Stimulated activated naive CD8-positive, alpha-beta T cell treated with anti-CD3 and anti-CD28 coated beads, Interleukin-15, amount 100 ng/mL, for 72 hours (primary cell): ENCODE measurements at regions not wholly inside any gene's neighbourhood (a gene's known extent, or its start where the extent isn't known, plus 50 kb on each side); places are given as distances from the start of the nearest gene placed in this dataset.

Experiments used
- ATAC-seq: fragments of 150-1000 bp; cut with Tn5 transposase; 2 replicates; pipeline ENCODE4 v1.10.0; 2021; ENCODE audit warnings: mild to moderate bottlenecking, moderate library complexity
- DNase-seq, 2 donors: peaks; one replicate each; pipeline ENCODE4 v3.0.0; 2021 to 2022
- H3K27ac Mint-ChIP-seq, 2 donors: one replicate each; pipeline ENCODE4 v1.8.0; 2022; ENCODE audit warnings: mild to moderate bottlenecking in 2 of 2, mixed read lengths in 2 of 2, moderate library complexity in 2 of 2
- H3K27me3 Mint-ChIP-seq: one replicate; pipeline ENCODE4 v1.8.0; 2022; ENCODE audit warnings: mixed read lengths
- H3K4me1 Mint-ChIP-seq: one replicate; pipeline ENCODE4 v1.8.0; 2022; ENCODE audit warnings: mild to moderate bottlenecking, mixed read lengths
- H3K4me3 Mint-ChIP-seq, 2 donors: one replicate each; pipeline ENCODE4 v1.8.0; 2022; ENCODE audit warnings: mild to moderate bottlenecking in 2 of 2, mixed read lengths in 2 of 2, moderate library complexity in 1 of 2
- H3K9me3 Mint-ChIP-seq, 2 donors: one replicate each; pipeline ENCODE4 v1.8.0; 2022; ENCODE audit warnings: mixed read lengths in 2 of 2

GRCh38 chr18:78853341-78853740 is 126.3 kb upstream of the SALL3 start:
- H3K27ac Mint-ChIP-seq, result no peak overlapping the region
- no peak for DNase-seq
- peaks cover 18% of the 10 kb centered on the region for H3K27me3 Mint-ChIP-seq
- no peaks in the 10 kb centered on the region for H3K4me1 Mint-ChIP-seq
- no peak for ATAC-seq
- H3K9me3 Mint-ChIP-seq, result peaks cover 25 to 40% of the 10 kb centered on the region in 2 donors
- no peak overlapping the region for H3K4me3 Mint-ChIP-seq

DNA sequence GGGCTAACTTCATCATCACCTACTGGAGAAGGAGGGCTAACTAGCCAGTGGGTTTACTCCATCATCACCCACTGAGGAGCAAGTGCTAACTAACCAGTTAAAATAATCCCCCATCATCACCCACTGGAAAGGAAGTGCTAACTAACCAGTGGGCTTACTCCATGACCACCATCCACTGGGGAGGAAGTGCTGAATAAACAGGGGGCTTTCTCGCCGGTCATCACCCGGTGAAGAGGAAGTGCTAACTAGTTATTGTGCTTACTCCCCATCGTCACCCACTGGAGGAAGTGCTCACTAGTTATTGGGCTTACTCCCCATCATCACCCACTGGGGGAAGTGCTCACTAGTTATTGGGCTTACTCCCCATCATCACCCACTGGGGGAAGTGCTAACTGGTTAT is 124.4 kb upstream of the SALL3 start:
- ATAC-seq, result no peak
- H3K27ac Mint-ChIP-seq, result no peak overlapping the region
- H3K4me1 Mint-ChIP-seq, result no peaks in the 10 kb centered on the region
- DNase-seq, result no peak
- peaks cover 17 to 27% of the 10 kb centered on the region in 2 donors for H3K9me3 Mint-ChIP-seq
- H3K27me3 Mint-ChIP-seq, result peaks cover 19% of the 10 kb centered on the region
- H3K4me3 Mint-ChIP-seq, result no peak overlapping the region

- Mint-ChIP-seq H3K4me3 (no peak overlapping the region), H3K27ac (no peak overlapping the region), H3K4me1 (no peaks in the 10 kb centered on the region), H3K9me3 (peaks cover 9 to 21% of the 10 kb centered on the region in 2 donors), H3K27me3 (peaks cover 31% of the 10 kb centered on the region)
- ATAC-seq (no peak), DNase-seq (no peak)
Measured at GRCh38 chr18:78856569-78857313, 122.9 kb upstream of the SALL3 start.

DNA sequence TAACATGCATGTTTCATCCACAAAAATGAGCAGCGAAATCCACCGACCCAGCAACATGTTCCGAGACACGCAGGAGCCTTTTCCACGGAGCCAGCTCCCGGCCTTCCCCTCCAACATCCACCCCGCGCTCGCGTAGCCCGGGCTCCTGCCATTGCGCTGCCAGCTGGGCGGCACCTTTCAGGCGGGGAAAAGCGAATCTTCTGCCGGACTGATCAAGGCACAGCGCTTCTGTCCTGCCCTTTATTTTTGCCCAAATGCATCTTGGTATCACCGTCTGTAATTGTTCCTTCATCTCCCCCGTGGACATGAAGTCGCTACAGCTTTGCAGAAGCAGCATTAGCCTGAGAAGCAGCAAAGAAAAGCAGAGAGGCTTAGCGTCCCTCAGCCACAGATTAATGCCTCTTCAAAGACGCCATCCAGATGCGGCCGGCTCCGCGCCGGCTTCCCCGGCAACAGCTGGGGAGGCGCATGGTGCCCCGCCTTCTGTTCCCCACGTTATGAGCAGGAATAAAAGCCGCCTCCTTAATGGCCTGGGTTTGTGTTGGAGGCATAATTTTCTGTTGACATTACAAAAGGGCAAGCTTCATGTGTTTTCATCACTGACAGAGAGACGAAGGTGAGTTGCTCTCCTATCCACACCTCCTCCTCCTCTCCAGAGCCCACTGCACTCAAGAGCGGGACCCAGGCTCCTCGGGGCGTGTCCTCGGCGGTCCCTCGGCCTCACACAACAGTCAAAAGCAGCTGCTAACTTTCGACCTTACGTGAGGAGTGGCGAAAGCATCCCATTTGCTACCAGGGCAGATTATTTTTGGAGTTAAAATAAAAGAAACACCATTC is 122.1 kb upstream of the SALL3 start:
- DNase-seq (no peak), ATAC-seq (no peak)
- Mint-ChIP-seq H3K4me1 (no peaks in the 10 kb centered on the region), H3K4me3 (no peak overlapping the region), H3K9me3 (peaks cover 5 to 14% of the 10 kb centered on the region in 2 donors), H3K27me3 (peaks cover 38% of the 10 kb centered on the region), H3K27ac (no peak overlapping the region)

GRCh38 chr18:78859686-78860085 is 119.9 kb upstream of the SALL3 start:
- Mint-ChIP-seq H3K4me3 (no peak overlapping the region), H3K4me1 (no peaks in the 10 kb centered on the region), H3K9me3 (peaks cover 0 to 3% of the 10 kb centered on the region in 2 donors), H3K27me3 (peaks cover 46% of the 10 kb centered on the region), H3K27ac (no peak overlapping the region)
- DNase-seq, result no peak
- ATAC-seq, result no peak

DNA sequence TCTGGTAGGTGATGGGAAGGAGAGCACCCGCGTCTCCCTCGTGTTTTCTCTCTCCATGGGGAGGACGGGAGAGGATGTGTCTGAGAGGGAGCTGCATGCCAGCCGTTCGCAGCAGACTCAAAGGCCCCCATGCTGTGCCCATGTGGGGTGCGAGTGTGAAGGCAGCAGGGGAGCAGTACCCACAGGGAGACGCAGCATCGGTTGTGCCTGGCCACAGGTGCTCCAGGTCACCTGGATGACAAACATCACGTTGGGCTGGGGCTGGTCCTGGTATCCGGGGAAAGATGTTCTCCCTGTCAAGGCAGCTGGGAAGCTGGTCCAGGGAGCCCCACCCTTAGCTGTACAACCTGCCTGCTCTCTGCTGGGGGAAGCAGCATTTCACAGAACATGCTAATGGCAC is 119.5 kb upstream of the SALL3 start:
- H3K4me3 Mint-ChIP-seq, result no peak overlapping the region
- H3K27me3 Mint-ChIP-seq, result peaks cover 46% of the 10 kb centered on the region
- ATAC-seq, result no peak
- no peaks in the 10 kb centered on the region for H3K9me3 Mint-ChIP-seq
- DNase-seq, result no peak
- no peak overlapping the region for H3K27ac Mint-ChIP-seq
- no peaks in the 10 kb centered on the region for H3K4me1 Mint-ChIP-seq

DNA sequence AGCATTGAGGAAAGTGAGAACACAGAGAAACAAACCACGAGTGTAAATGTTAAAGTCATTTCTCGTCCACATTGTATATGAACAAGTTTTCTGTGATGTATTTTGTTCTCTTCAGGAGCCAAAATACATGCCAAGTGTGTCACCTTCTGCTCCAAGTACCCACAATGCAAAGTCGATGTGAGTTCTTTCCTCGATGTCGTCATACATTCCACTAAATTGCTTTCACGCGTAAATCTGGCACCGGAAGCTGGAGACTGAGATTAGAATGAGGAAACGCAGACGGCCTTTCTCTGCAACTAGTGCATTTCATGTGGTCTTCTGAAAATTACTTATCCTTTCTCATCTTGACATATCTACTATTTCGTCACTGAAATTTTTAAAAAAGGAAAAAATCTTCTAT is 118.5 kb upstream of the SALL3 start:
- Mint-ChIP-seq H3K27ac (no peak overlapping the region), H3K4me1 (no peaks in the 10 kb centered on the region), H3K9me3 (no peaks in the 10 kb centered on the region), H3K4me3 (no peak overlapping the region), H3K27me3 (peaks cover 46% of the 10 kb centered on the region)
- ATAC-seq (no peak), DNase-seq (no peak)

- Mint-ChIP-seq H3K9me3 (no peaks in the 10 kb centered on the region), H3K4me3 (no peak overlapping the region), H3K4me1 (no peaks in the 10 kb centered on the region), H3K27ac (no peak overlapping the region), H3K27me3 (peaks cover 46% of the 10 kb centered on the region)
- no peak for DNase-seq
- ATAC-seq, result no peak
Measured at GRCh38 chr18:78861706-78862105, 117.9 kb upstream of the SALL3 start.

DNA sequence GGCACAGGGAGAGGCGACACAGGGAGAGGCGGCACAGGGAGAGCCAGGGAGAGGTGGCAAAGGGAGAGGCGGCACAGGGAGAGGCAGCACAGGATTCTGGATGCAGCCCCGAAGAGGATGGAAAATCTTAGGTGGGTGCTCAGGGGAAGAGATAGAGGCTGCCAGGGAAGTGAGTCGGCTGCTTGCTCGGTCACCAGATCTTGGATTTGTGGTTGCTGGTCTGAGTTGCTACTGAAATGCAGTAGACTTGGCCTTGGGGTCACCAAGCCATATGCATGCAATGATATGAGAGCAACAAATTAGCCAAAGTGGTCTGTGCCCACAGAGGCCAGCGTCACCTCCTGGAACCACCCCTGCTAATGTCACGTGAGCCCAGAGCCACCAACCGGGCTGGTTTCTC is 117.2 kb upstream of the SALL3 start:
- Mint-ChIP-seq H3K27me3 (peaks cover 45% of the 10 kb centered on the region), H3K27ac (no peak overlapping the region)

GRCh38 chr18:78865056-78865598 is 114.5 kb upstream of the SALL3 start:
- Mint-ChIP-seq H3K27me3 (peaks cover 36% of the 10 kb centered on the region), H3K27ac (no peak overlapping the region), H3K4me1 (no peaks in the 10 kb centered on the region), H3K9me3 (no peaks in the 10 kb centered on the region), H3K4me3 (no peak overlapping the region)
- ATAC-seq, result no peak
- DNase-seq, result no peak

More for the DNA sequence above, 117.2 kb upstream of the SALL3 start:
- Mint-ChIP-seq H3K4me3 (no peak overlapping the region), H3K9me3 (no peaks in the 10 kb centered on the region), H3K4me1 (no peaks in the 10 kb centered on the region)
- ATAC-seq, result no peak
- no peak for DNase-seq

- no peak for DNase-seq
- H3K27me3 Mint-ChIP-seq, result peaks cover 28% of the 10 kb centered on the region
- ATAC-seq, result no peak
- H3K9me3 Mint-ChIP-seq, result no peaks in the 10 kb centered on the region
- no peaks in the 10 kb centered on the region for H3K4me1 Mint-ChIP-seq
- no peak overlapping the region for H3K27ac Mint-ChIP-seq
- H3K4me3 Mint-ChIP-seq, result no peak overlapping the region
Measured at GRCh38 chr18:78865771-78866310, 113.8 kb upstream of the SALL3 start.

GRCh38 chr18:78867131-78867530 is 112.5 kb upstream of the SALL3 start:
- Mint-ChIP-seq H3K27ac (no peak overlapping the region), H3K4me1 (no peaks in the 10 kb centered on the region), H3K4me3 (no peak overlapping the region), H3K9me3 (no peaks in the 10 kb centered on the region), H3K27me3 (peaks cover 19% of the 10 kb centered on the region)
- DNase-seq (no peak), ATAC-seq (no peak)

- Mint-ChIP-seq H3K4me1 (no peaks in the 10 kb centered on the region), H3K27ac (no peak overlapping the region), H3K4me3 (no peak overlapping the region), H3K27me3 (peaks cover 7% of the 10 kb centered on the region), H3K9me3 (no peaks in the 10 kb centered on the region)
- no peak for ATAC-seq
- DNase-seq, result no peak
Measured at GRCh38 chr18:78868330-78869316, 111.0 kb upstream of the SALL3 start.

DNA sequence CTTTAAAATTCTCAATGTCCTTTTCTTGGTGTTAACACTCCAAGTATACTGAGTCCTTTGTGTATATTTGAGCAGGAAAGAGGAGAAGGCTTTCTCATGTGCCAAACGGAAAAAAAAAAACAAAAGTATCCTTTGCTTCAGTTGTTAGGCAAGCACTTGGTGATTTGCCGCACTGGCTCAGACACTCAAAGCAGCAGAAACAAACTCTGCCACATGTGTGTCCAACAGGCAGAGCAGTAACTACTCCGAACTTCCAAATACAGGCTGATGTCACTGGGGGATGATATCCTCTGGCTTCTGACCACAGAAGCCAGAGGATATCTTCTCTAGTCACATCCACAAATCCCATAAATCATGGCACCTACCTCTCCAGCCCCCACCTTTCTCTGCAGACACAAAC is 108.0 kb upstream of the SALL3 start:
- Mint-ChIP-seq H3K27ac (no peak overlapping the region), H3K9me3 (no peaks in the 10 kb centered on the region), H3K4me1 (no peaks in the 10 kb centered on the region), H3K27me3 (peaks cover 25% of the 10 kb centered on the region), H3K4me3 (no peak overlapping the region)
- ATAC-seq, result no peak
- no peak for DNase-seq

DNA sequence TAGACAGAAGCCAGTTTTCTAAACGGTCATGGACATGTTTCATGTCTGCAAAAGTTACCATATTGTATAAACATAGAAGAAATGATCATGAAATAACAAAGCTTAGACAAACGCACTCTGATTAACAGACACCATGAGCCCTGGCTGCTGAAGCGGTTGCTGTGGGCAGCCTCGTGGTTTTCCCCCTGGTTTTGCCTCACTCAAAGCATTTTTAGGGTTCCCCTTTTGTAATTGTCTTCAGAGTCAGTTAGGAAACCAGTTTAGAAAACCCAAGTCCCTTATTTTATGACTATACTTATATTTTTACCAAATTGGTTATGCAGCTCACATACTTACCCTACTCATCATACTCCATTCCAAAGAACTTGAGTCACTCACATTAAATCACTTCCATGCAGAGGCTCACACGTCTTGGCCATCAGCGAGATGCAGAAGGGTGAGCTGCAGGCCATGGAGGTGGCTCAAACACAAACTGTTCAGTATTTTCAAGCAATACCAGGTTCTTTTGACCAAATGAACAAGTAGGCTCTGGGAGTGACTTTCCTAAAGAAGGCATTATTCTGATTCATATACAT is 105.6 kb upstream of the SALL3 start:
- H3K27ac Mint-ChIP-seq, result no peak overlapping the region
- H3K27me3 Mint-ChIP-seq, result peaks cover 43% of the 10 kb centered on the region
- DNase-seq, result no peak
- H3K4me3 Mint-ChIP-seq, result no peak overlapping the region
- H3K9me3 Mint-ChIP-seq, result no peaks in the 10 kb centered on the region
- ATAC-seq, result no peak
- H3K4me1 Mint-ChIP-seq, result no peaks in the 10 kb centered on the region
